GM12878 (cell line): ENCODE measurements at regions not wholly inside any gene's neighbourhood (a gene's known extent, or its start where the extent isn't known, plus 50 kb on each side); places are given as distances from the start of the nearest gene placed in this dataset.

Experiments
- ATAC-seq: fragments of 200-7000 bp; cut with Tn5 transposase; 3 replicates; pipeline ENCODE4 v1.9.1; 2020; ENCODE audit warnings: mild to moderate bottlenecking, moderate library complexity
- BruUV-seq: library from RNA; stranded (reverse); fragments of 400-500 nt; replicated peaks from 2 replicates; lab custom pipeline; 2021; lab: Mats Ljungman, UMichigan
- CTCF ChIA-PET: fragments of 300-600 bp; sonication (Branson Sonifier 250); formaldehyde crosslinking; extraction: SDS; loops from one replicate; lab custom pipeline; 2021; ENCODE audit warnings: inconsistent platforms; lab: Yijun Ruan, JAX
- POLR2A ChIA-PET: fragments of 350-600 bp; formaldehyde crosslinking; extraction: SDS; loops from one replicate; lab custom pipeline; 2021; ENCODE audit warnings: inconsistent platforms; lab: Charles Lee
- RAD21 ChIA-PET: fragments of 300-600 bp; sonication (Branson Sonifier 250); formaldehyde crosslinking; loops from one replicate; lab custom pipeline; 2023; ENCODE audit warnings: antibody characterized with exemption; ENCODE audit not compliant: unreplicated experiment; lab: Charles Lee
- SMC1A ChIA-PET: fragments of 300-600 bp; sonication (Branson Sonifier 250); formaldehyde crosslinking; loops from one replicate; lab custom pipeline; 2023; ENCODE audit not compliant: unreplicated experiment, uncharacterized antibody; lab: Charles Lee
- DNase-seq: peaks from one replicate; pipeline ENCODE4 v3.0.0-alpha.2; 2011; ENCODE audit warnings: low read depth, low spot score
- FAIRE-seq: peaks from 3 replicates; lab custom pipeline; 2011; peaks lifted over from hg19 to GRCh38; lab: Jason Lieb, UNC
- H2AFZ ChIP-seq: 2 replicates; pipeline ENCODE4 v1.6.0; 2011; ENCODE audit warnings: low read depth, low read length, control low read depth; ENCODE audit not compliant: control insufficient read depth
- H3K27ac ChIP-seq: 2 replicates; pipeline ENCODE4 v1.5.1; 2011; ENCODE audit warnings: control low read depth; ENCODE audit not compliant: control insufficient read depth, insufficient read depth
- H3K27me3 ChIP-seq, 2 experiments: replicated peaks in 1 of 2; 2 replicates each; pipeline versions ENCODE4 v1.6.0 to v1.6.1; 2011; ENCODE audit warnings: low read length in 1 of 2; ENCODE audit not compliant: control insufficient read depth in 2 of 2, insufficient read depth in 2 of 2
- H3K36me3 ChIP-seq, 2 experiments: 2 replicates each; pipeline ENCODE4 v1.5.1; 2011; ENCODE audit warnings: low read length in 1 of 2; ENCODE audit not compliant: control insufficient read depth in 2 of 2, insufficient read depth in 2 of 2
- H3K4me1 ChIP-seq: 2 replicates; pipeline ENCODE4 v1.6.1; 2011; ENCODE audit warnings: mild to moderate bottlenecking, low read length, moderate library complexity, mixed read lengths; ENCODE audit not compliant: control insufficient read depth, insufficient read depth
- H3K4me2 ChIP-seq: 2 replicates; pipeline ENCODE4 v1.6.0; 2011; ENCODE audit warnings: control low read depth; ENCODE audit not compliant: control insufficient read depth, insufficient read depth
- H3K4me3 ChIP-seq: fragments of 200-600 bp; sonication (generic); 2 replicates; pipeline ENCODE4 v1.5.1; 2016
- H3K79me2 ChIP-seq: 2 replicates; pipeline ENCODE4 v1.6.0; 2011; ENCODE audit warnings: low read length; ENCODE audit not compliant: control insufficient read depth, insufficient read depth
- H3K9ac ChIP-seq: 2 replicates; pipeline ENCODE4 v1.8.0; 2011; ENCODE audit warnings: low read length, control low read depth, mixed read lengths; ENCODE audit not compliant: control insufficient read depth, insufficient read depth
- H3K9me3 ChIP-seq: replicated peaks from 3 replicates; pipeline ENCODE4 v1.5.1; 2011; ENCODE audit warnings: mild to moderate bottlenecking, low read length; ENCODE audit not compliant: control insufficient read depth, insufficient read depth
- H4K20me1 ChIP-seq: 2 replicates; pipeline ENCODE4 v1.6.0; 2011; ENCODE audit not compliant: control insufficient read depth, insufficient read depth
- BMI1 ChIP-seq: fragments of 450-650 bp; IDR thresholded peaks from 2 replicates; pipeline ENCODE4 v1.6.1; 2016; ENCODE audit warnings: mild to moderate bottlenecking, moderate library complexity, borderline replicate concordance
- CHD4 ChIP-seq: fragments of 200-600 bp; sonication (generic); IDR thresholded peaks from 2 replicates; pipeline ENCODE4 v1.6.1; 2016; ENCODE audit warnings: mild to moderate bottlenecking
- CTCF ChIP-seq, 3 experiments: IDR thresholded peaks in 2 of 3; conservative IDR thresholded peaks in 1 of 3; 2 replicates each; pipeline ENCODE4 v1.5.1; 2011; ENCODE audit warnings: low read depth in 3 of 3, low read length in 3 of 3, mild to moderate bottlenecking in 3 of 3, control low read depth in 2 of 3, moderate library complexity in 2 of 3, inconsistent platforms in 1 of 3, mixed read lengths in 1 of 3; ENCODE audit not compliant: control insufficient read depth in 2 of 3, insufficient read depth in 1 of 3; ENCODE audit errors: extremely low read depth in 1 of 3
- EP300 ChIP-seq, 2 experiments: fragments of 150-350 bp in 1 of 2; IDR thresholded peaks; 2 replicates each; pipeline ENCODE4 v1.6.1; 2011 to 2012; ENCODE audit warnings: low read depth in 2 of 2, low read length in 2 of 2, borderline replicate concordance in 1 of 2, improper control_type of control experiment in 1 of 2, inconsistent platforms in 1 of 2; ENCODE audit not compliant: control insufficient read depth in 1 of 2
- FOXK2 ChIP-seq: fragments of 450-650 bp; IDR thresholded peaks from 2 replicates; pipeline ENCODE4 v1.6.1; 2017; ENCODE audit warnings: mild to moderate bottlenecking, moderate library complexity
- NRF1 ChIP-seq: conservative IDR thresholded peaks from 2 replicates; pipeline ENCODE4 v1.6.1; 2011; ENCODE audit warnings: mild to moderate bottlenecking, low read depth, low read length, improper control_type of control experiment
- whole genome bisulfite sequencing: methylation state at CpG from one replicate; pipeline ENCODE4 v1.1.6; 2016; ENCODE audit warnings: low lambda C conversion rate; ENCODE audit not compliant: insufficient replicate concordance, insufficient coverage; ENCODE audit errors: missing lambda C conversion rate; 5-methylcytosine and 5-hydroxymethylcytosine counted together
- in situ Hi-C: fragments of 300-500 bp; cut with MboI; formaldehyde crosslinking; loops from 9 replicates; pipeline ENCODE4 v1.14.3; 2018; ENCODE audit warnings: mixed read lengths
- intact Hi-C: fragments of 100-400 bp; cut with micrococcal nuclease; formaldehyde crosslinking; loops from one replicate; pipeline ENCODE4 v1.14.2; 2022; ENCODE audit not compliant: unreplicated experiment
- TF ChIP-seq, protein P1 (sequence below): IDR thresholded peaks from 2 replicates; pipeline ENCODE4 v1.6.1; 2012; ENCODE audit warnings: low read depth, low read length, improper control_type of control experiment

- no TSS peak for BruUV-seq
These were observed 75.4 kb downstream of the MYEOV start for GRCh38 chr11:69369210-69369825.

GRCh38 chr11:69369945-69370344 is 76.0 kb downstream of the MYEOV start:
- no peaks in the 10 kb centered on the region for H3K4me1 ChIP-seq
- CTCF ChIA-PET = no interaction called here
- H3K4me3 ChIP-seq = no peak overlapping the region
- 44% methylated on average over 2 of the region's 2 CpGs for WGBS
- no peaks in the 10 kb centered on the region for H3K79me2 ChIP-seq
- H3K36me3 ChIP-seq = no peaks in the 10 kb centered on the region
- RAD21 ChIA-PET = no interaction called here
- H3K9ac ChIP-seq = no peak overlapping the region
- DNase-seq = no peak
- no TSS peak for BruUV-seq
- in situ Hi-C loops = no loop called here
- no peak overlapping the region for H2AFZ ChIP-seq
- POLR2A ChIA-PET = no interaction called here
- TF ChIP-seq EP300 (IDR thresholded peaks at IDR 0.05; ENCODE audit: borderline replicate concordance in 1 of 2, control insufficient read depth in 1 of 2, low read depth in 2 of 2, low read length in 2 of 2) (no peak), NRF1 (no peak), FOXK2 (no peak), CTCF (IDR thresholded peaks at IDR 0.05 in 2 of 3, conservative IDR thresholded peaks at IDR 0.05 in 1 of 3; ENCODE audit: control insufficient read depth in 2 of 3, extremely low read depth in 1 of 3, insufficient read depth in 1 of 3, low read depth in 3 of 3, low read length in 3 of 3) (no peak)
- TF ChIP-seq, protein P1, sequence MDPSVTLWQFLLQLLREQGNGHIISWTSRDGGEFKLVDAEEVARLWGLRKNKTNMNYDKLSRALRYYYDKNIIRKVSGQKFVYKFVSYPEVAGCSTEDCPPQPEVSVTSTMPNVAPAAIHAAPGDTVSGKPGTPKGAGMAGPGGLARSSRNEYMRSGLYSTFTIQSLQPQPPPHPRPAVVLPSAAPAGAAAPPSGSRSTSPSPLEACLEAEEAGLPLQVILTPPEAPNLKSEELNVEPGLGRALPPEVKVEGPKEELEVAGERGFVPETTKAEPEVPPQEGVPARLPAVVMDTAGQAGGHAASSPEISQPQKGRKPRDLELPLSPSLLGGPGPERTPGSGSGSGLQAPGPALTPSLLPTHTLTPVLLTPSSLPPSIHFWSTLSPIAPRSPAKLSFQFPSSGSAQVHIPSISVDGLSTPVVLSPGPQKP = no peak
- H3K4me2 ChIP-seq = no peak overlapping the region
- intact Hi-C loops = no loop called here
- no peak overlapping the region for H3K27ac ChIP-seq
- peaks cover 4% of the 10 kb centered on the region; the same call in 2 of the 3 replicates for H3K9me3 ChIP-seq
- no peaks in the 10 kb centered on the region for H3K27me3 ChIP-seq
- H4K20me1 ChIP-seq = no peaks in the 10 kb centered on the region
- ATAC-seq = no peak
- FAIRE-seq = no peak
- SMC1A ChIA-PET = no interaction called here

More at GRCh38 chr11:69369210-69369825, 75.4 kb downstream of the MYEOV start:
- H3K9ac ChIP-seq = no peak overlapping the region
- H3K4me1 ChIP-seq = no peaks in the 10 kb centered on the region
- no peak overlapping the region for H2AFZ ChIP-seq
- POLR2A ChIA-PET = no interaction called here
- in situ Hi-C loops = no loop called here
- no peak for FAIRE-seq
- H4K20me1 ChIP-seq = no peaks in the 10 kb centered on the region
- H3K9me3 ChIP-seq = peaks cover 4% of the 10 kb centered on the region; the same call in 2 of the 3 replicates
- H3K36me3 ChIP-seq = no peaks in the 10 kb centered on the region
- RAD21 ChIA-PET = no interaction called here
- TF ChIP-seq BMI1 (no peak), CHD4 (no peak)
- H3K27me3 ChIP-seq = no peaks in the 10 kb centered on the region
- no peak for ATAC-seq
- DNase-seq = no peak
- SMC1A ChIA-PET = no interaction called here
- no peaks in the 10 kb centered on the region for H3K79me2 ChIP-seq
- no peak overlapping the region for H3K4me3 ChIP-seq
- H3K27ac ChIP-seq = no peak overlapping the region
- intact Hi-C loops = no loop called here
- H3K4me2 ChIP-seq = no peak overlapping the region
- CTCF ChIA-PET = no interaction called here
- WGBS = 54% methylated on average over 5 of the region's 5 CpGs
